22Rv1 (cell line): ENCODE measurements at regions not wholly inside any gene's neighbourhood (a gene's known extent, or its start where the extent isn't known, plus 50 kb on each side); places are given as distances from the start of the nearest gene placed in this dataset.

Experiments used
- ZFX ChIP-seq: fragments of 450-650 bp; IDR thresholded peaks from 2 replicates; pipeline ENCODE4 v1.6.1; 2017; ENCODE audit warnings: antibody characterized with exemption, borderline replicate concordance
- TF ChIP-seq, protein P1 (sequence below): fragments of 450-650 bp; IDR thresholded peaks from 2 replicates; pipeline ENCODE4 v1.5.1; 2017; ENCODE audit warnings: mild to moderate bottlenecking

DNA sequence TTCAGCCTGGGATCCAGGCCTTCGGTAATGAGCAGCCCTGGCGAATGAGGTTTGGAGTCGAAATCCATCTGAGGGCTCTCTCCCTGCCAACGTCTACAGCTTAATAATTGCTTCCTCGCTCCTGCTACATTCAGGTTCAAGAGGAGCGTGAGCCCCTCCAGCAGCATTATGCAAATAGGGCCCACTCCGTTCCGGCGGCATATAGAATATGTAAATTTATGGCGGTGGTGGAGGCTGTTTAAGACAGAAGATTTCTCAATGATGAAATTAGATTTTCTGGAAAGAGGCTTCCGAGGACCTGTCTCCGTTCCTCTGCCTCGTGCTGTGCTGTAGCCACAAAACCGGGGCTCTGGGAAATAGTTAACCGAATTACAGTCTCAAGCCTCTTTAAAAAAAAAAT is 402.8 kb downstream of the MIAT start:
- TF ChIP-seq, protein P1, sequence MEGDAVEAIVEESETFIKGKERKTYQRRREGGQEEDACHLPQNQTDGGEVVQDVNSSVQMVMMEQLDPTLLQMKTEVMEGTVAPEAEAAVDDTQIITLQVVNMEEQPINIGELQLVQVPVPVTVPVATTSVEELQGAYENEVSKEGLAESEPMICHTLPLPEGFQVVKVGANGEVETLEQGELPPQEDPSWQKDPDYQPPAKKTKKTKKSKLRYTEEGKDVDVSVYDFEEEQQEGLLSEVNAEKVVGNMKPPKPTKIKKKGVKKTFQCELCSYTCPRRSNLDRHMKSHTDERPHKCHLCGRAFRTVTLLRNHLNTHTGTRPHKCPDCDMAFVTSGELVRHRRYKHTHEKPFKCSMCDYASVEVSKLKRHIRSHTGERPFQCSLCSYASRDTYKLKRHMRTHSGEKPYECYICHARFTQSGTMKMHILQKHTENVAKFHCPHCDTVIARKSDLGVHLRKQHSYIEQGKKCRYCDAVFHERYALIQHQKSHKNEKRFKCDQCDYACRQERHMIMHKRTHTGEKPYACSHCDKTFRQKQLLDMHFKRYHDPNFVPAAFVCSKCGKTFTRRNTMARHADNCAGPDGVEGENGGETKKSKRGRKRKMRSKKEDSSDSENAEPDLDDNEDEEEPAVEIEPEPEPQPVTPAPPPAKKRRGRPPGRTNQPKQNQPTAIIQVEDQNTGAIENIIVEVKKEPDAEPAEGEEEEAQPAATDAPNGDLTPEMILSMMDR: no peak
- TF ChIP-seq ZFX: no peak
